Coronary artery (tissue), 2 donors: ENCODE measurements at regions not wholly inside any gene's neighbourhood (a gene's known extent, or its start where the extent isn't known, plus 50 kb on each side); places are given as distances from the start of the nearest gene placed in this dataset.

Experiments used
- DNase-seq: peaks from one replicate; pipeline ENCODE4 v3.0.0-alpha.2; 2017; ENCODE audit warnings: low spot score
- H3K27ac ChIP-seq, 2 donors: fragments of 200-600 bp; sonication (generic); one replicate each; pipeline ENCODE4 v1.5.1; 2016 to 2019
- H3K4me3 ChIP-seq: fragments of 200-600 bp; sonication (generic); 2 replicates; pipeline ENCODE4 v1.5.1; 2016; ENCODE audit warnings: mild to moderate bottlenecking, moderate library complexity
- TF ChIP-seq, protein P1 (sequence below): fragments of 200-600 bp; sonication (generic); IDR thresholded peaks from one replicate; pipeline ENCODE4 v1.5.1; 2019; ENCODE audit warnings: antibody characterized with exemption

- DNase-seq = no peak
- Histone ChIP-seq H3K27ac (no peak overlapping the region), H3K4me3 (no peak overlapping the region)
- TF ChIP-seq, protein P1, sequence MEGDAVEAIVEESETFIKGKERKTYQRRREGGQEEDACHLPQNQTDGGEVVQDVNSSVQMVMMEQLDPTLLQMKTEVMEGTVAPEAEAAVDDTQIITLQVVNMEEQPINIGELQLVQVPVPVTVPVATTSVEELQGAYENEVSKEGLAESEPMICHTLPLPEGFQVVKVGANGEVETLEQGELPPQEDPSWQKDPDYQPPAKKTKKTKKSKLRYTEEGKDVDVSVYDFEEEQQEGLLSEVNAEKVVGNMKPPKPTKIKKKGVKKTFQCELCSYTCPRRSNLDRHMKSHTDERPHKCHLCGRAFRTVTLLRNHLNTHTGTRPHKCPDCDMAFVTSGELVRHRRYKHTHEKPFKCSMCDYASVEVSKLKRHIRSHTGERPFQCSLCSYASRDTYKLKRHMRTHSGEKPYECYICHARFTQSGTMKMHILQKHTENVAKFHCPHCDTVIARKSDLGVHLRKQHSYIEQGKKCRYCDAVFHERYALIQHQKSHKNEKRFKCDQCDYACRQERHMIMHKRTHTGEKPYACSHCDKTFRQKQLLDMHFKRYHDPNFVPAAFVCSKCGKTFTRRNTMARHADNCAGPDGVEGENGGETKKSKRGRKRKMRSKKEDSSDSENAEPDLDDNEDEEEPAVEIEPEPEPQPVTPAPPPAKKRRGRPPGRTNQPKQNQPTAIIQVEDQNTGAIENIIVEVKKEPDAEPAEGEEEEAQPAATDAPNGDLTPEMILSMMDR = no peak
Measured at GRCh38 chr6:166747644-166748595, 120.9 kb upstream of the RPS6KA2 start.

GRCh38 chr6:166745801-166746668, 119.0 kb upstream of the RPS6KA2 start:
- Histone ChIP-seq H3K27ac (no peak overlapping the region), H3K4me3 (no peak overlapping the region)
- TF ChIP-seq, protein P1 = no peak
- DNase-seq = no peak

DNA sequence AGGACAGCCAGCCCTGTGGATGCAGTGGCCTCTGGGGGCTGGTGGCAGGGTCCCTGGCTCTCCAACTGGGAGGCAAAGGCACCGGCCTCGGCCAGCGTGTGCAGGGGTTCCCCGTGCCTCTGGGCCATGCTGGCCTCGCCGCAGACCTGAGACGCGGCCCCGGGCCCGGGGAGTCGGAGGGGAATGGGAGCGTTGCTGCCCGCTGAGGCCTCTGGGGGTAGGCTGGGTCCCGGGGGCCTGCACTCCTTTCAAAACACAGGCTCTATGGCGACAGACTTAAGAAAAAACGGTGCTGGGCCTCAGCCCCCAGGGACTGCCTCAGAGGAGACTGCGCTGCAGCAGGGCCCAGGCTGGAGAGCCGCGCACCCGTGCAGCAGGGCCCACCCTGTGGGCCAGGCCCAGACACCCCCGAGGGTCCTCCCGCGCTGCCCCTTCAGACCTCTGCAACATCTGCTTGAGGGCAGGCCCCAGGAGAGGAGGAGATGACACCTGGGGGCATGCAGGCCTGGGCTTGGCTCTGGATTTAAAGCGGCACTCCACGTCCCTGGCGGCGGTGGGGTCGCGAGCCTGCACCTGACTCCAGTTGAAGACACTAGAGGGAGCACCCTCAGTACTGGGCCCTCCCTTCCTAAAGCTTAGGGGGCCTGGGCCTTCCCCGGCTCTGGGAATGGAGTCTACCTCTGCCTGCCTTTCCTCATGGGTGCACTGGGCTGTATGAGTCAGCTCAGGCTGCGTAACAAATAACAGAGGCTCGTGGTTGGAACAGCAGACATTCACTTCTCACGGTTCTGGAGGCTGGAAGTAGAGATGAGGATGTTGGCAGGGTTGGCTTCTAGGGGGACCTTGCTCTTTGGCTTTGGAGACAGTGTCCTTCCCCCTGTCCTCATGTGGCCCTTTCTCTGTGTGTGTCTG, 117.4 kb upstream of the RPS6KA2 start:
- H3K27ac ChIP-seq = no peak overlapping the region

DNA sequence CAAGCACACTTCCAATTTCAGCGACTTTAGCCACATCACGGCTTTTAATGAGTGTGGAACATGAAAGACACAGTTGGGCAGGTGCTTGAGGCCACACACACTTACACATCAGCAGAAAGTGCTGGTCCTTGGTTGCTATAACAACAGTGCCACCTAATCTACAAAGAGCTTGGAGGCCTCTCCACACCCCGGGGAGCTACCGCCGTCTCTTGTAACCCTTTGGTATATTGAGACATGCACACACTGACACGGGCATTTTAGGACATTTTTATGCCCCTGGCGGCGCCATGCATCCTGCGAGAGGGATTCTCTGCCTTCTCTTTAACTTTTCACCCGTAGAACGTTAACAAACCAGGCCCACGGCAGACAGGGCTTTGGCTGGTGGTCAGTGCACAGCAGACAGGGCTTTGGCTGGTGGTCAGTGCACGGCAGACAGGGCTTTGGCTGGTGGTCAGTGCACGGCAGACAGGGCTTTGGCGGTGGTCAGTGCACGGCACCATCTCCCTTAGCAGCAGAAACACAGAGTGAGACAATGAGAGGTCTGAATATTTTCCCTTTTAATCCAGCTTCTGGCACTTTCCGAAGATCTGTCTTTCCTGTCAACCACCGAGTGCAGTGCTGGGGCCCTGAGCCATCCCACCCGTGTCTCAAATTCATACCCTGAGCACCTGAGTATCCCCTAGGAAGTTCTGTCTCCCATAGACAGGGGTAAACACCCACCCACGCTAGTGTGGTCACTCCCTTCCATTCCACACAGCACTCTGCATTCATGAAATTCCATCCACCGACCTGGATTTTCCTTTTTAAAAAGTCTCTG, 116.6 kb upstream of the RPS6KA2 start:
- H3K4me3 ChIP-seq = no peak overlapping the region
- no peak for DNase-seq
- TF ChIP-seq, protein P1 = no peak
- no peak overlapping the region for H3K27ac ChIP-seq

More for the DNA sequence above, 117.4 kb upstream of the RPS6KA2 start:
- no peak overlapping the region for H3K4me3 ChIP-seq
- TF ChIP-seq, protein P1 = no peak
- no peak for DNase-seq

DNA sequence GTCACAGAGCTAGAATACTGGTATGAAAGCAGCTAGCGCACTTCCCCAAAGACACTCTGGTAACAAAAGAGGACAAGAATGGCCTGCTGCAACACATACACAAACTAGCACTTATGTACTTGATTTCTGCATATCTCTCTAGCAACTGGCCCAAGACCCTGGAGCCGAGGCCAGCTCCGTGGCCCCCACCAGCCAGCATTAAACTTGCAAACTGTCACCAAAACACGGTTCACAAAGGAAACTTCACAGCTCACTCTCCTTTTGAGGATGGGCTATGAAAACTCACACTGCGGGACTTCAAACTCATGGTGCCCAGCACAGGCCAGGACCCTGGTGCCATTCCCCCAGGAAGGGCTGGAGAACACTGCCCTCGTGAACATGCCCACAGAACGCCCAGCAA, 115.9 kb upstream of the RPS6KA2 start:
- TF ChIP-seq, protein P1 = no peak
- DNase-seq = no peak
- no peak overlapping the region for H3K27ac ChIP-seq
- no peak overlapping the region for H3K4me3 ChIP-seq

DNA sequence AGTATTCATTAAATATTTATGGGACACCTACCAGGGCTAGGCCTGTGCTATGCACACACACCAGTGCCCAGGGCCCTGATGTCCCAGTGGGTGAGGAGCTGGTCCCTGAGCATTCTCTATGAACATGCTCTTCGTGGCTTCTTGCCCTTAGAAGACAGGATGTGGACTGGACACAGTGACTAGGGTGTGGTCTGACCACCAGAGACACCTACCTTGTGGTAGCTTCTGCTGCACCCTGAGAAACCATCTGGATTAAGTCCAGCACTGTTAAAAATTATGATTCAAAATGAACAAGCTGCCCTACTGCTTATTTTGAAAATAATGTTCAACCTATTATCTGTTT, 112.9 kb upstream of the RPS6KA2 start:
- TF ChIP-seq, protein P1 = no peak

More for the DNA sequence above, 112.9 kb upstream of the RPS6KA2 start:
- DNase-seq = no peak
- Histone ChIP-seq H3K27ac (no peak overlapping the region), H3K4me3 (no peak overlapping the region)
